ENCODE measurements at regions not wholly inside any gene's neighbourhood (a gene's known extent, or its start where the extent isn't known, plus 50 kb on each side); places are given as distances from the start of the nearest gene placed in this dataset.
"Not testable (repeated sequence)": the region's sequence is repeated elsewhere in the genome, so short reads cannot be mapped to it uniquely, and the experiment has no call there.

- H4K20me1 ChIP-seq = no peaks in the 10 kb centered on the region
- no peaks in the 10 kb centered on the region for H3K27me3 ChIP-seq
- no peaks in the 10 kb centered on the region for H3K9me3 ChIP-seq
- no peak for TF ChIP-seq Cebpa-rat (IDR thresholded peaks at IDR 0.05)
- H3K36me3 ChIP-seq = no peaks in the 10 kb centered on the region
- no peaks in the 10 kb centered on the region for H3K4me1 ChIP-seq
- no peak overlapping the region for H3K9ac ChIP-seq
- H3K4me3 ChIP-seq = no peak overlapping the region
- no peak overlapping the region for H3K27ac ChIP-seq
- H3K4me2 ChIP-seq = no peak overlapping the region
Observed at GRCh38 chr2:116513991-116514390, 1300.5 kb upstream of the DDX18 start.

- H3K27me3 ChIP-seq = no peaks in the 10 kb centered on the region
- TF ChIP-seq Cebpa-rat (IDR thresholded peaks at IDR 0.05) = no peak
- no peaks in the 10 kb centered on the region for H3K36me3 ChIP-seq
- H3K4me3 ChIP-seq = no peak overlapping the region
- no peaks in the 10 kb centered on the region for H3K4me1 ChIP-seq
- no peaks in the 10 kb centered on the region; the same call in 1 of the 2 replicates for H3K9me3 ChIP-seq
- H3K9ac ChIP-seq = no peak overlapping the region
- no peak overlapping the region for H3K27ac ChIP-seq
- H4K20me1 ChIP-seq = no peaks in the 10 kb centered on the region
- H3K4me2 ChIP-seq = no peak overlapping the region
Observed at GRCh38 chr2:116517936-116518335, 1296.6 kb upstream of the DDX18 start.

GRCh38 chr2:116537811-116538210 lies 1276.7 kb upstream of the DDX18 start:
- Histone ChIP-seq H3K9ac (no peak overlapping the region), H3K4me1 (no peaks in the 10 kb centered on the region), H3K4me3 (no peak overlapping the region), H3K27ac (no peak overlapping the region), H4K20me1 (no peaks in the 10 kb centered on the region), H3K36me3 (no peaks in the 10 kb centered on the region), H3K4me2 (no peak overlapping the region), H3K9me3 (peaks cover 16% of the 10 kb centered on the region), H3K27me3 (no peaks in the 10 kb centered on the region)
- TF ChIP-seq Cebpa-rat (IDR thresholded peaks at IDR 0.05) = no peak

GRCh38 chr2:116545286-116546068 lies 1269.0 kb upstream of the DDX18 start:
- Histone ChIP-seq H3K27ac (no peak overlapping the region), H4K20me1 (no peaks in the 10 kb centered on the region), H3K4me1 (no peaks in the 10 kb centered on the region), H3K4me3 (no peak overlapping the region), H3K36me3 (no peaks in the 10 kb centered on the region), H3K9me3 (peaks cover 20% of the 10 kb centered on the region), H3K27me3 (no peaks in the 10 kb centered on the region), H3K9ac (no peak overlapping the region), H3K4me2 (no peak overlapping the region)
- TF ChIP-seq Cebpa-rat (IDR thresholded peaks at IDR 0.05) = no peak

- H3K9ac ChIP-seq, H3K4me1 ChIP-seq: not testable (repeated sequence)
Observed at GRCh38 chr2:116552738-116553419, 1261.6 kb upstream of the DDX18 start.

GRCh38 chr2:116580209-116580608 lies 1234.3 kb upstream of the DDX18 start:
- peaks cover 12% of the 10 kb centered on the region for H3K4me1 ChIP-seq
- H3K27ac ChIP-seq = no peak overlapping the region
- no peak for TF ChIP-seq Cebpa-rat (IDR thresholded peaks at IDR 0.05)
- H3K4me3 ChIP-seq = no peak overlapping the region
- H3K9me3 ChIP-seq = 0 out of 2 replicates have a peak, but pooled peaks cover 3% of the 10 kb centered on the region
- H3K9ac ChIP-seq = no peak overlapping the region
- no peaks in the 10 kb centered on the region for H3K36me3 ChIP-seq
- no peaks in the 10 kb centered on the region for H4K20me1 ChIP-seq
- H3K27me3 ChIP-seq = no peaks in the 10 kb centered on the region
- H3K4me2 ChIP-seq = no peak overlapping the region

More at GRCh38 chr2:116552738-116553419, 1261.6 kb upstream of the DDX18 start:
- H3K36me3 ChIP-seq, H3K4me2 ChIP-seq, H3K27ac ChIP-seq, H3K4me3 ChIP-seq, H3K9me3 ChIP-seq, H3K27me3 ChIP-seq, H4K20me1 ChIP-seq: not testable (repeated sequence)

DNA sequence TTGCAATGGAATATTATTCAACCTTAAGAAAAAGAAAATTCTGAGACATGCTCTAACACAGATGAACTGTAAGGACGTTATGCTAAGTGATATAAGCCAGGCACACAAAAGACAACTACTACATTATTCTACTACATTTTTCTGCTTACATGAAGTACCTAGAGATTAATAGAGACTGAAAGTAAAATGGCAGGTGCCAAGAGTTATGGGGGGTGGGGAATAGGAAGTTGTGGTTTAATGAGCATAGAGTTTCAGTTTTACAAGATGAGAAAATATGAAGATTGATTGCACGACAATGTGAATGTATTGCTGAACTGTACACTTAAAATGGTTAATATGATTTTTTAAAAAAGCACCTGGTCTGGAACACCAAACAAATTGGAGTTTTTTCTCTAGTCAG lies 1231.6 kb upstream of the DDX18 start:
- no peaks in the 10 kb centered on the region for H4K20me1 ChIP-seq
- no peak overlapping the region for H3K4me2 ChIP-seq

DNA sequence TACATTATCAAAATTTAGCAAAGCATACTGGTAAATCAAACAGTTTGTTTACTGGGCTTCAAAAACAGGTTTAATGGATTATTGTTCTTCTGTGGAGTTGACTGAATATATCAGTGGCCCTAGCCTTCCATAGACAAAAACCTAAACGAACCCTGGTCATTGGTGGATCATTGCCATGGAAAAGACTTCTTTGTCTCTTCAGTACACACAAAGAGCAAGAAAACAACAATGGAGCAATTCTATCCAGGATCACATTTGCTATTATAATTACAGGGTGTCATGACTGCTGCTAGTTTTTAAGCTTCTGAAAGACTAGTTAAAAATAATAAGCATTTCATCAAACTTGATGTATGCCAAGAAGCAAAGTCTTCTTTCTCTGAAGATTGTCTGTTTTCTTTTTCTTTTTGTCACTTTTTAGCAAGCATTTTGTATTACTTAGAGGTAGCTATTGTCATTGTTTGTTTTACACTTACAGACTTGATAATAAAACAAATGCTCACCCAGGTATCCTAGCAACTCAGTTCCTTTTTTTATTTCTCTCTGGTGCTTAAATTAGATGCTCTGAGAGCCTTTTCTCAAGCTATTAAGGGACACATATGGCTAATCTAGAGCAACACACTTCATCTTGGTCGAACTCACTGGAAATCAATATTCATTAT lies 1228.7 kb upstream of the DDX18 start:
- no peak overlapping the region for H3K27ac ChIP-seq
- no peaks in the 10 kb centered on the region for H3K27me3 ChIP-seq
- H3K9ac ChIP-seq = no peak overlapping the region
- H3K36me3 ChIP-seq = no peaks in the 10 kb centered on the region
- H3K9me3 ChIP-seq = 0 out of 2 replicates have a peak, but pooled peaks cover 6% of the 10 kb centered on the region
- no peak overlapping the region for H3K4me3 ChIP-seq
- H3K4me2 ChIP-seq = no peak overlapping the region
- peaks cover 12% of the 10 kb centered on the region for H3K4me1 ChIP-seq
- TF ChIP-seq Cebpa-rat (IDR thresholded peaks at IDR 0.05) = no peak
- no peaks in the 10 kb centered on the region for H4K20me1 ChIP-seq

More for the DNA sequence above, 1231.6 kb upstream of the DDX18 start:
- Histone ChIP-seq H3K36me3 (no peaks in the 10 kb centered on the region), H3K27me3 (no peaks in the 10 kb centered on the region), H3K4me3 (no peak overlapping the region), H3K9me3 (no peaks in the 10 kb centered on the region), H3K9ac (no peak overlapping the region), H3K4me1 (peaks cover 12% of the 10 kb centered on the region), H3K27ac (no peak overlapping the region)
- TF ChIP-seq Cebpa-rat (IDR thresholded peaks at IDR 0.05) = no peak

DNA sequence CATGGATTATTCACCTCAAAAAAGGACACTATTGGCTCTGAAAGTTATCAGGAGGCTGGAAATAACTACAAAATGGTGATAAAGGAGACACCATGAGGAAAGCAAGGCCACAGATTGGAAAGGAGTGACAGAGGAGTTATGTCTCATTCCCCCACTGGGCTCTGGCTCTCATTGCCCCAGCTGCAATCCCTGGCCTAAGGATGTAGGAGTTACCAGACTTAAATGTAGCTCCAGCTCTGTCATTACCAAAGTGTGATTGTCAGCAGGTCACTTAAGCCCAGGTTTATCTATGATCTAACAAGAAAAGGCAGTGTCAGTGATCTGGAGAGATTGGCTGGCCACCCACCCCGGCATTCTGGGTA lies 1228.2 kb upstream of the DDX18 start:
- Histone ChIP-seq H3K9ac (no peak overlapping the region), H3K4me3 (no peak overlapping the region), H3K9me3 (0 out of 2 replicates have a peak, but pooled peaks cover 6% of the 10 kb centered on the region), H3K4me2 (no peak overlapping the region), H3K27ac (no peak overlapping the region), H4K20me1 (no peaks in the 10 kb centered on the region), H3K4me1 (peaks cover 12% of the 10 kb centered on the region), H3K27me3 (no peaks in the 10 kb centered on the region), H3K36me3 (no peaks in the 10 kb centered on the region)
- no peak for TF ChIP-seq Cebpa-rat (IDR thresholded peaks at IDR 0.05)

Data from BLaER1 (cell line).